HG03571 (cell line): ENCODE measurements at regions not wholly inside any gene's neighbourhood (a gene's known extent, or its start where the extent isn't known, plus 50 kb on each side); places are given as distances from the start of the nearest gene placed in this dataset.
"Not testable (repeated sequence)": the region's sequence is repeated elsewhere in the genome, so short reads cannot be mapped to it uniquely, and the experiment has no call there.

Experiments used
- ATAC-seq: cut with Tn5 transposase; IDR thresholded peaks from one replicate; pipeline ENCODE4 v1.9.1; 2021; ENCODE audit not compliant: unreplicated experiment

DNA sequence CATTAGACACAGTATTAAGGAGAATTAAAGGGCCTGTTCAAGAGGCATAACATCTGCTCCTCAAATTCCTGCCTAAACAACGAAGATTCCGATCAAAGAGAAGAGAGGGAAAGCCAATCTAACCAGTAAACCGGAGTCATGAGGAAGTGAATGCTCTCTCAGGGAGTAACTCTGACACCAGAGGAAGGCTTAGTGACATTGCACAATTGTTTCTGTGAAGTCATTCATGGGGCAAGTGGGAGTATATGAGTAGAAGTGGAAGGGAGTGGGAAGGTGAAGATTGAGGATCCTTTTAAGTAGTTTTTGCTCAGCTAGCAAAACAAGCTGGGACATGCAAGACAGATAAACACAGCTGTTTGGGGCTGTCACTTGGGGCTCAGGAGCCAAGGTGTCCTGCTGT is 136.4 kb upstream of the FAM174A start:
- ATAC-seq = not testable (repeated sequence)

DNA sequence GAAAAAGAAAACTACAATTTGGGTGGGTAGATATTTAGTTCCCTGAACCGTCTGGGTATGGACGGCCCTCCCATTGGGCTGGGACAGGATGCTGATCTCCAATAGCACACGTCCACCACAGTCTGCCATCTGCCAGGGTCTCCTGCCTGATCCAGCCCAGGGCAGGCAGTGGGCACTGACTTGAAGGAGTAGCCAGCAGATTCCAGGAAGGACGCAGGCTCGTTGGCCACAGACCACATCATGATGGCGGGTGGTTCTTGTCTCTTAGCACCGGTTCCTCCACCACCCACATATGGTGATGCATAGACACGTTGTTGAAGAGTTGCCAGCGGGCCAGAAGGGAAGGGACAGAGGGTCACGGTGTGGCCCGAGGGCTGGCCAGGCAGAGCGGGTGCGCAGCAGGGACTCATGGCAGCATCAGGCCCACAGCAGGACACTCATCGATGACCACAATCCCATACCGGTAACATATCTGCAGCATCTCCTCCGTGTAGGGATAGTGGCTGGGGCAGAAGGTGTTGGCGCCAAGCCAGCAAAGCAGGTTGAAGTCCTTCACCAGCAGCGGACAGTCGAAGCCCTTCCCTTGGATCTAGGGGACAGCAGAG is 155.8 kb upstream of the FAM174A start:
- ATAC-seq = not testable (repeated sequence)

- not testable (repeated sequence) for ATAC-seq
Measured at GRCh38 chr5:100364757-100365478, 170.3 kb upstream of the FAM174A start.

- not testable (repeated sequence) for ATAC-seq
Measured at GRCh38 chr5:100364343-100364742, 170.8 kb upstream of the FAM174A start.

DNA sequence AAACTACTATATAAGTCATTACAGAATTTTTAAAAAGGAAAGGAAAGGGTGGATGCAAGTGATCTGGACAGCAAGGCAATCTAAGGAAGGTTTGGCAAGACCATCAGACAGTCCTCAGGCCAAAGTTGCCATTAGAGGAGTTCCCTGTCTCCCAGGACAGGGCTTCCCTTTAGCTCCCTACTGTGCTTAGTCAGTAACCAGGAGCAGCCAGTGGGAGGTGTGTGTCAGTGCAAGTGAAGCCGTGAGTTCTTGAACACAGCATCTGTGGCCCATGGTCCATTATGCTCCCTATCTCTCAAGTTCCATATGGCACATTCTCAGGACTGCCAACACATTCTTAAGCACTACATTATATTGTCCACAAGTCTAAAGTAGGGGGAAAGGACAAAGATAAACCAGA is 175.2 kb upstream of the FAM174A start:
- ATAC-seq = not testable (repeated sequence)

DNA sequence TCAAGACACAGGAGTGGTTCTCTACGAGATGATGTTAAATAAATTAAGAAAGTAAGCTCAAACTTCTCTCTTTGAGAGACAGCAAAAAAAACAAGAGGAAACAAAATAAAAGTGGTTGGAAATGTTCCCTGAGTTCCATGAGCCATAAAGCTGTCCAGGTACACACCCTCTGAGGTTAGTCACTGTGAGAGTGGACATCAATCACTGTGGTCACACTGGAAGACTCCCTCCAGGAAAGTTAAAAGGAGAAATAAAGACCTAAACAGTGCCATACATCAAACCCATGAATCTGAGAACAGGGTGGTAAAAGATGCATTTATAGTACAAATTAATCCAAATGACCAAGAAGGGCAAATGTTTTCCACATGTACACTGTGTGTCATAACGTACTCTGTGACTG is 188.9 kb upstream of the FAM174A start:
- ATAC-seq = not testable (repeated sequence)

GRCh38 chr5:100341485-100341884 is 193.7 kb upstream of the FAM174A start:
- not testable (repeated sequence) for ATAC-seq

- ATAC-seq = no peak
Measured at GRCh38 chr5:100322483-100322882, 212.7 kb upstream of the FAM174A start.

GRCh38 chr5:100319885-100320284 is 215.3 kb upstream of the FAM174A start:
- ATAC-seq = no peak

GRCh38 chr5:100313657-100314056 is 221.5 kb upstream of the FAM174A start:
- ATAC-seq = no peak

DNA sequence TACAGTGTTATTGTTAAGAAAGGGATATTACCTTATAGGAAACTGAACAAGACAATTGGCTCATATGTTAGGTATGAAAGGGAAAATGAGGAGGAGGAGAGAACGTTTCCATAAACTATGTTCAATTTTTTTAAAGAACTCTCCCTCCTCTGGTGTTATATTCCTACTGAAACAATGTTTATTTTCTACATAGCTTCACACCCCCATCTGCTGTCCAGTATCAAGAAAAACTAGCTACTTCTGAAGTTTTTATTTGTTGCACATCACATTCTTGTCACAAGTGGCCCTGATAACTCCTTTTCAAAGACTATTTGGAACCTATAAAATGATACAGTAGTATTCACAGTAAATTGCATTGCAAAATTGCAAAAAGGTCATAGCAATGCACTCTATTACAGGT is 223.4 kb upstream of the FAM174A start:
- ATAC-seq = no peak

GRCh38 chr5:100306000-100306399 is 229.2 kb upstream of the FAM174A start:
- no peak for ATAC-seq

DNA sequence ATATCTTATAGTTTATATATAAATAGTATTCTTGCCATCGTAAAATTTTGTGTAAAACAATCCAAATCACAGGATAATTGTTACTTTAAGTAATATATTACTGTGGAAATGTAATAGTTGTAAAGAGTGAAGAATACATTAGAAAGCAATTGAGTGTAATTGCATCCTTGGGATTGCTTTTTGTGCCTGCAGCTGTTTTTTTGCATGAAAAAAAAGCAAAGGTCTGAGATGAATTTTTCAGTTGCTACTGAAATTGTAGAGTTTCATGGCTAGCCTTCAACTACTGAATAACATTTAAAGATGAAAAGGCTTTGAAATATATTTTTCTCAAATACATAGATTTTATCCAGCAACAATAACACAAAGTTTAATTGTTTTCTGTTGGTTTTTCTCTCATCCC is 232.0 kb upstream of the FAM174A start:
- ATAC-seq = no peak

DNA sequence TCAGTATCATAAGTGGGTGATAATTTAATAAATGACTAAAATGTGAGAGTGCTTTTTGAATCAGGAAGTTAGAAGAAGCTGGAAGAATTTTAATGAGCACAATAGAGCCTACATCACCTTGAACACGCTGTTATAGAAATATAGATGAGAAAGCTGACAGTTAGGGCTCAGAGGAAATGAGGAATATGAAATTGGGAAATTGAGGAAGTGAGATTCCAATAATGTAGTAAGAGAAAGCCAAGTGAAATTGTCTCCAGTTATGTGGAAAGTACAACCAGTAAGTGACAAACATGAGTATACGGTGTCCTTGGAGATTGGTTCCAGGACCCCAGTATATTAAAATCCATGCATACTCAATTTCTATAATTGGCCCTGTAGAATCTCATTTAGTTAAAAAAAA is 235.9 kb upstream of the FAM174A start:
- no peak for ATAC-seq

DNA sequence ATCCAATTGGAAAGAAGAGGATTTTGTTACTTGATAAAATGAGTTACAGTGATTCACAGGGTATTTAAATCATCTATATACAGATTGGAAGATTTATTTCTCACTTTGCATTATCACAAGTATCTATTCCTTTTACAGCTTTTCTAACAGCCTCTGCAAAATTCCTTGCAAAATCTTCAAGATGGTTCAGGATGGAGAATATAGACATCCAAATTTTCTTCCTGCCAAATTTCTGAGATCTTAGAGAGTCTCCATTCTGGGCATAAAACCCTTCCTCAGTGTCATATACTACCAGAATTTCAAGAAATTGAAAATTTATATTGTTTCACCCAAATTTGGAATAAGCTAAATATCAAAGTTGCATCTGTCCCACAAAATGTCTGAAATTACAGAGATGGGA is 259.1 kb upstream of the FAM174A start:
- ATAC-seq = no peak

- ATAC-seq = no peak
Measured at GRCh38 chr5:100275631-100276030, 259.5 kb upstream of the FAM174A start.

- ATAC-seq = no peak
Measured at GRCh38 chr5:100273846-100274580, 261.2 kb upstream of the FAM174A start.

DNA sequence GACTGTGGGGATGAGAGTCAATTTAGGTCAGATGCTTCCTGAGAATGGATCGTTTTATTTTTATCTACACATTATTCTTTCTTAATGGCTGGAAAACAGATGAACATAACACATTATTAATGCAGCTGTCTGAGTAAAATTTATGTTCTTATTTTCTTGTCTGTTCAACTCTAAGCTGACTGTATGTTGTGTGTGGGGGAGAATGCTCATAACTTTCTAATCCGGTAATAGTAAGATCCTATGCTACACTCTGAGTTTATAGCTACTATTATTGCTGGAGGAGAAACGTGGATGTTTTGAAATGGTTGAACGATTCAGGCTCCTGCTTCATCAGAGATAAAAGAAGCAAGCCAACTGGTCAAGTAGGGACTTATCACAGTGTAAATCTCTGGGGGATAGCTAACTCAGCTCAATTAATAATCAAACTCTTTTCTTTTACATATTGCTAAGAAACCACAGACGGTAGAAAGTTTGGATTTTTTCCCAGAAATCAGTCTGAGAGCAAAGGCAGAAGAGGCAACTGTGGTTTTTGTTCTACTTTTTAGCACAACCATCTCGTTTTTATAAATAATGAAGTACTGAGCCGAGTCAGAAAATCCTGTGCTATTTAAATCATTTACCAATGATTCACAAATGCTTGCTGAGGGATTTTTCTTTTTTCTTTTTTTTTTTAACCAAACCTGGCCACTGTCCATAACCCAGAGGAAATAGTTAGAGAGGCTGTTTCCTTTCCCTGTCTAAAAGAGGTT is 265.0 kb upstream of the FAM174A start:
- ATAC-seq = peak; percentile 75

DNA sequence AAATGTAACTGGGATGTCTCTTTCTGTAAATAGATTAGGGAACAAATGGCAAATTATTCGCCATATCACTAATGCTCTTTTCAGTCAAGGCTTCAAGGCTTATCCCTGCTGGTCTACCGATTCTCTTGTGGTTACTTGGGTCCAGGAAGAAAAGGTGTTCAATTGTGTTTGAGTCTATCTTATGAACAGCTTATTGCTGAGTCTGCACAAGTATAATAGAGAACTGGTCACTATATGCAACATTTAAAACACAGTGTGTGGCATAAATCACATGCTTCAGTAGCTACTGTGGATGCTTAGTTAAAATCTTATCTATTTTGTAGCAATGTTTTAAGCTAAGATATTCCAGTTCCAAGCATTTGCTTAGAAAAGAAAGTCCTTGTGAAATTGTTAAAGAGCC is 274.2 kb upstream of the FAM174A start:
- no peak for ATAC-seq

DNA sequence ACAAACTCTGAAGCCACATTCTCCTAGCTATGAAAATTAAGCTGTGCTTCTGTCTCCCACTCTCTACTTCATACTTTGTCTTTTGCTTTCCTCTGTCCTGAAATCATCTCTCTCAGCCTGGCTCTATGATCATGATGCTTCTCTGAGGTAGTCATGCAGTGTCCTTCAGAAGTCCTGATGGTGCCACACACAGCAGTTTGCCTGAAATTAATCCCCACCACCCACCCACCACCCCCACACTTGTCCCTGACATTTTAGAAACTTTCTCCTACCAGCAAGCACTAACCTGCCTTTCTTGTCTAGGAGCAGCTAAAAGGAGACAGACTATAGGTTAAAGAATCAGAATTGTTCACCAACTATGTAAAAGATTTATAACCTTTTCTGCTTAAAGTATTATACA is 282.2 kb upstream of the FAM174A start:
- no peak for ATAC-seq

- ATAC-seq = no peak
Measured at GRCh38 chr5:100252037-100252436, 283.1 kb upstream of the FAM174A start.
